HL-60/S4 treated with phorbol 12-myristate 13-acetate at 8.2 ng/mL for 4 days and 3 days (cell line): ENCODE measurements at regions not wholly inside any gene's neighbourhood (a gene's known extent, or its start where the extent isn't known, plus 50 kb on each side); places are given as distances from the start of the nearest gene placed in this dataset.

Source experiments
- in situ Hi-C: fragments of 300-500 bp; cut with MboI; formaldehyde crosslinking; loops from 2 replicates; pipeline ENCODE4 v1.15.0; 2022; ENCODE audit warnings: low sequenced_read_pairs

DNA sequence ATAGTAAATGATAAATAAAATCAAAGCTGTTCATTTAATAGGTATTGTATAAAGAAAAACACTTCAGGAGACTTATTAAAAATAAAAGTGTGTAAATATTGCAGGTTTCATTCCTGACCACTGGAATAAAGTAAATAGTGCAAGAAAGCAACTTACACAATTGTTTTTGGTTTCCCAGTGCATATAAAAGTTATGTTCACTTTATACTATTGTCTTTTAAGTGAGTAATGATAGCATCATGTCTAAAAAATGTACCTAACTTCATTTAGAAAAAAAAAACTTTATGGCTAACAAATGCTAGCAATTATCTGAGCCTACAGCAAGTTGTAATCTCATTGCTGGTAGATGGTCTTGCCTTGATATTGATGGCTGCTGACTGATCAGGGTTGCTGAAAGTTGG is 726.6 kb upstream of the POU3F2 start:
- in situ Hi-C loops, result no loop called here

DNA sequence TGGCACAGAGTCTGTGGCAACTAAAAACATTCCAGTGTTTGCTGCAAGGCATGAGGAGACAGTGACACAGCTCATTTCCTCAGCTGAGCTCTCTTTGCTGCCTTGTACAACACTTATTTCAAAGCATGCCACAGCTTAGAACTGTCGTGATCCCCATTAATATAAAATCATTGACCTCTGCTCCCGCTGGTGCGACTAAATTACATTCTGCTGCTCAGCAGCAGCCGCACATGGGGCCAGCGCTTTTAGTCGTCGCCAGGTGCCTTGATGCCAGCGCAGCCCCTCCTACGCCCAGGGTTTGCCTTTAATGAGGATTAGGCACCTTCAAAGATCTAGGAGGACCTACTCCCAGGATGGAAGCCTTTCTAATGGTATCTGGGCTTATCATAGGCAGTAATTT is 717.9 kb upstream of the POU3F2 start:
- in situ Hi-C loops, result no loop called here

DNA sequence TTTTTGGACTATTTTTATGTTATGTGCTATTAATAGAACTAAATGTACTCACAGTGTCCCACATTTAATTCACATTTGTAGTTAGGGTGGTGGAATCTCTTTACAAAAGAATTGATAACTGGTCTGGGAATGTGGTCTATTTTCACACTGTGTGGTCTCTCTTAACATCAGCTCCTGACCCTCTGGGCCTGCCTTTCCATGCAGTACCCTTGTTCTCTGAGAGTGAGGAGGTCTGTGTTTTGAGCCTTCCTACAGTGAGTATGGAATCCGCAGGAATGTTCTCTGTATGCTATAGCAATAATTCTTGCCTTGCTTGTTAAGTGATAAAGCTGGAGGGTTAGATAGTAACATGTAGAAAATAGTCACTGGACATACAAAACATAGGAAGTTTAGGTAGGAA is 717.3 kb upstream of the POU3F2 start:
- in situ Hi-C loops, result no loop called here

DNA sequence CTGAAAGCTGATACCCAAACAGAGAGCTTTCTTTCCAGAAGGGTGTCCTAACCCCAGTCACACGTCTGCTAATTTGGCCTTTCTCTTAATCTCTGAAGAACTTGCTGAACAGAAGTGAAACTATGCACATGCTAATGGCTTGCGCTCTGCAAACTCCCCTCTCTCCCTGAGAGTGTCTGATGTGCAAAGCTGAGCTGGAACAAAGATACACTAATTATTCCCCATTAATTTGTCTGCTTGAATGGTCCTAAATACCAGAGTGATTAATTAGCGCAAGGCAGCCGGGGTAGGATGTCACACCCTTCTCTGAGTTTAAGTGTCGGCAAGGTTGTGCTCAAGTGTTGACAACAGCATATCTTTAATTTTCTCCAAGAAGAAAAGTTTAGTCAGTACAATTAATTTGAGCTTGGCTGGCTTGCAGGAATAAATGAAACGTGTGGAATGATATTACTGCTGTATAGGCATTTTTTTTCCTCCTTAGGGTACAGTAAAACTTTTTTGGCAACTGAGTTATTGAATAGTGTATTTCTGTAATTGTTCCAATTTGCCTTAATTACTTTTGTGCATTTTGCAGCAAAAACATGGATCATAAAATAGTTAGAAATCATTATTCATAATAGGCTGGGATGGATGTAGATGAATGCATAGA is 715.9 kb upstream of the POU3F2 start:
- in situ Hi-C loops, result no loop called here

DNA sequence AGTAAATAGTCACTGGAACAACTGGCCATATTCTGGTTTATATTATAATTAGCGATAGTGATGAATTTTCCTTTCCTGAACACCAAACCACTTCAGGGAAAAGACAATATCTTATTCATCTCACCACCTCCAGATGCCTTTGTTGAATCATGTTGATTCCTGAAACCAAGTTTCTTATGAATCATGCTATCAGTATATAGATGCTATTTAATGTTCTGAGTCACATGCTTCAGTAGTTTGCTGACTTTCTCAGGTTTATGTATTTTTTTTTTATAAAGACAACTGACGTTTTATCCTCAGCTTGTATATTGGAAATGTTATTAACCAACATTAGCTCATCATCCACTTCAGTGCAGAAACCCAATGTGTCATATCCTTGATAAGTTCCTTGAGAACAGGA is 710.2 kb upstream of the POU3F2 start:
- in situ Hi-C loops, result no loop called here

DNA sequence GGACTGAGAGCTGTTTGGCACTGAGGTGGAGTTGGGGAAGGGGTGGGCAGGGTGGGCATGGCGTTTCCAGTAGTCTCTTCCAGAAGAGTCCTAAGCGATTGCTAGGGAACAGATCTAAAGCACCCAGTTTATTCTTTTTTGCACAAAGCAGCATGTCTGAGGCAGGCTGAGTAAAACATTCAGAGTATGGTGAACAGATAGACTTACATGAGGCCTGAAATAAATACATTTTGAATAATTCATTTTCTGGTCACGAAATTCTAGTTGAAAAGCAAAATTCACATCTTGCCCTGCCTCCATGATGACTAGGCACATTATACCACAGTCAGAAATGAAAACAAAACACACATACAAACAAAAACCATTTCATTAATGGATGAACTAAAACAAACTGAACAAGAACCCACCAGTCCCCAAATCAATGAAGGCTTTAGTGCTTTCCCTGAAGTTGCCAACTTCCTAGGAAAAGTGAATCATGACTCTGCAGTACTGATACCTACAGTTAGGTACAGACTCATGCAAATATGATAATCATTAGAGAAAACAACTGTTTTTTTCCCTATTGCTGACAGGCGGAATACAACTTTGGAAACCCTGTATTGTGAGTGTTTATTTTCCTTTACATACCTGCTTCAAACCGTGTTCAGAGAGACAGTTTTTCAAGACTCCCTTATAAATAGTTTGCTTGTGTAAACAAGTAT is 702.9 kb upstream of the POU3F2 start:
- in situ Hi-C loops, result no loop called here

DNA sequence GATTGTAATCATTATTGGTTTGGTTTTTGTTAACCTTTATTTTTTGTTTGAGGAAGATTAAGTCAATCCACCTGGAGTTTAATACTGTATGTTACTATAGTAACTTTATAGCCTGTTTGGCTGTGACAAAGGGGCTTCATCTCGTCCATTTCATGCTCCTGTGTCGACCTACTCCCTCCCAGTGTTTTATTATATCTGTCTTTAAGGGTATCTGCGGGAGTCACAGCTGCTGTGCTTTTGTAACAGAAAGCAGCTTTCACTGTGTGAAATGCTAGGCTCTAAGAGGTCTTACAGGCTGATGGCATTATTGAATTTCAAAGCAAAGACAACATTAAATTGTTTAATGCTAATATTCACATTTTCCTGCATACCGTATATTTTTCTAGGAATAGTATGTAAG is 698.0 kb upstream of the POU3F2 start:
- in situ Hi-C loops, result no loop called here

DNA sequence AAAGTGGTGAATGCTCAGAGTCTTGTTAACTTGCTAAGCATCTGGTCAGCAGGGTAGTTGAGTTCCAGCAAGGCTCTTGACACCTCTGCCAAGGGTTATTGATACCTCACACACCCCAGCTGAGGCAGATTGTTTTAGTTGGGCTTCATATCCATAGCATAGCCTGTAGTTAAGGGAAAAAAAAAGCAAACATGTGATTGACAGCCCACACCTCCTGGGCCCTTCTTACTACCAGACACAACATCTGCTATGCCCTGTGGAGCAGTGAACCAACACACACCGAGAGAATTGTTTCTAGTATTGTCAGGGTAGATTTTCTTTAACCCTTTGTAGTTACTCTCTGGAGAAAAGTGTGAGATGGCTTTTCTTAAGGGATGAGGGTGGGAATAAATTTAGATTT is 697.0 kb upstream of the POU3F2 start:
- in situ Hi-C loops, result no loop called here

DNA sequence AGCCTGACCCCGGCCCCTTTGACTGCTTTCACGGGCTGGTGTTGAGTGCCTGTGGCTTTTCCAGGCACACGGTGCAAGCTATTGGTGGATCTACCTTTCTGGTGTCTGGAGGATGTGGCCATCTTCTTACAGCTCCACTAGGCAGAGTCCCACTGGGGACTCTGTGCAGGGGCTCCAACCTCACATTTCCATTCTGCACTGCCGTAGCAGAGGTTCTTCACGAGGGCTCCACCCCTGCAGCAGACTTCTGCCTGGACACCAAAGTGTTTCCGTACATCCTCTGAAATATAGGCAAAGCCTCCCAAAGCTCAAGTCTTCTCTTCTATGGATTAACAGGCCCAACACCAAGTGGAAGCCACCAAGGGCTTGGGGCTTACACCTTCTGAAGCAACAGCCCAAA is 691.5 kb upstream of the POU3F2 start:
- in situ Hi-C loops, result no loop called here

DNA sequence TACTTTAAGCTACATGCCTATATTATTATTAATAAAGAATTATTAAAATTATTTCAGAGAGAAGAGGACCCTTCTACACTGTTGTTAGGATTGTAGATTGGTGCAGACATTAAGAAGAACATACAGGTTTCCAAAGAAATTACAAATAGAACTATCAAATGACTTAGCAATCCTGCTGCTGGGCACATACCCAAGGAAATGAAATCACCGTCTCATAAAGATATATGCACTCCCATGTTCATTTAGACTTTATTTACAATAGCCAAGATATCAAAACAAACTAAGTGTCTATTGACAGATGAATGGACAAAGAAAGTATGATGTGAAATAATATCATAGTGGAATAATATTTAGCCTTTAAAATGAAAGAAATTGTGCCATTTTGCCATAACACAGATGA is 687.7 kb upstream of the POU3F2 start:
- in situ Hi-C loops, result no loop called here

DNA sequence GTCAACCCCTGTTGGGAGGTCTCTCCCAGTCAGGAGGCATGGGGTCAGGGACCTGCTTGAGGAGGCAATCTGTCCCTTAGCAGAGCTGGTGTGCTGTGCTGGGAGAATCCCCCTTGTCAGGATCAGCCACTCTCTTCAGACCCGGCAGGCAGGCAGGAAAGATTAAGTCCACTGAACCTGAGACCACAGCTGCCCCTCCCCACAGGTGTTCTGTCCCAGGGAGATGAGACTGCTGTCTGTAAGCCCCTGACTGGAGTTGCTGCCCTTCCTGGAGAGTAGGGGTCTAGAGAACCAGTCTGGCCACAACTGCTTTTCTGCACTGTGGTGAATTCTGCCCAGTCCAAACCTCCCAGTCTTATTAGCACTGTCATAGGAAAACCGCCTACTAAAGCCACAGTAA is 677.8 kb upstream of the POU3F2 start:
- in situ Hi-C loops, result no loop called here

DNA sequence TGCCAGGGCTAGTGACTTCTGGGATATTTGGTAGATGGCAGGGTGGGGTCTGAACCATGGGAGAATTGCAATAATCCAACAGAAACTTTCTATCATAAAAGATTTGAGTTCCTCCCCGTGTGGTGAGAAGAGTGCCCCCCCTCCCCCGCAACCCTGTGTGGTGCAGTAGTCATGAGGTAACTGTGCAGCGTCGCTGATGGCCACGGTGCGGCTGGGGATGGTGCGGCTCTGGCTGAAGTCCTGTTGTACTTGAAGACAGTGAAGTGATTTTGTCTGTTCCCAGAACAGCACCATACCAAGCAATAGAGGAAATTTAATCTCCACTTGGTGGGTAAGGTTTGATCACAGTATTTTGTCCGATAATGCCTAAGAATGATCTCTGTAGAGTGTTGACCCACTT is 654.8 kb upstream of the POU3F2 start:
- in situ Hi-C loops, result no loop called here

DNA sequence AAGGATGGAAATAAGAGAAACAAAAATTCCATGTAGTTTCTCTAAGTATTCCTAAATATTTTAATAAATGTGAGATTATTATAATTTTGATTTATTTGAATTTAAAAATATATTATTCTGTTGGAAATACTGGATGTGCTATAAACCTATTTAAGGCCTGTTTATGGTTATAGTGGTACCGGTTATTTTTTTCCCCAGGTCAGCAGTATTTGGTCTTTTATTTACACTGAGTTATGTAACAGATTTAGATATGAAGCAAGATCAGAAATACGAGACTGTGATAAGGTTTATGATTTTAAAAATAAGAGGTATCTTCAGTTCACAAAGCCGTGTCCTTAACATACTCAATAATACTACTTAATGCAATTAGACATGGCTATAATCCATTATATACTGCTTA is 634.3 kb upstream of the POU3F2 start:
- in situ Hi-C loops, result no loop called here

DNA sequence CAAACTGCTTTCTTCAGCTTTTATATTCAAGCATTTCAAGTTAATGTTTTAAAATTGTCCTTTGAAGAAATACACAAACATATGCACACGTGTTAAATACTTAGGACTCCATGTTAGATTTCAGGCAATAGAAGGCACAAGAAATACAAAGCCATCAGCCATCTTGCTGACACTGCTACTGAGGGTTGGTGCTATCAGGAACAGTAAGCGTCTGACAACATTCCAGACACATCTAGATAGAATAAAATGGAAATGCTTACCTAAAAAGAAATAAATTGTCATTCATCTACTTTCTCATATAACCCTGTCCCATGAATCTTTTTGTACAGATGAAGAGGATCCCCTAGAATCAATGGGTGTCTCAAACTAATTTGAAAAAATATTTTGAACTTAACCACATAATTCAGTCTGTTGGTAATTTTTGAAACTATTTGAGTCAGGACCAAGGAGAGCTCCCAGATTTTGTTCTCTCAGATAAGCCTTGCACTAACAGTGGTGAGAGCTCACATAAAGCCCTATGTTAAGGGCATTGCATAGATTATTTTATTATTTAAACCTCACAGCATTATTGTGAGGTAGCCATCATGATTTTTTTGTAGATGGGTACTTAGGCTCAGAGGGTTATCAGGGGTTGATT is 631.1 kb upstream of the POU3F2 start:
- in situ Hi-C loops, result no loop called here

DNA sequence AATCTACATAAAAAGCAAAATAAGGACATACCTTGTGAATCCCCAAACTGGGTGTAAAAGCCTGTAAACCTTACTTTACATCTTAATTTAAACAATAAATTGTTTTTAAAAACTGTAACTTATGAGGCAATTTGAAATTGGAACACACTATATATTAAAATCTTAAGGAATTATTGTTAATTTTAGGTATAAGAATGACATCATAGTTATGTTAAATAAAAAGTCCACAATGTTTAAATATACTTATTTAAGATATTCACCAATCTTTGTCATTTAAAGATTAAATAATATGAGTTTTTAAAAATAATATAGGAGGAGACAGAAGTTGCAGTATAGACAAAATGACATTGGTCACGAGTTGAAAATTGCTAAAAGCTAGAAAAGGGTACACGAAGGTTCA is 621.9 kb upstream of the POU3F2 start:
- in situ Hi-C loops, result no loop called here

DNA sequence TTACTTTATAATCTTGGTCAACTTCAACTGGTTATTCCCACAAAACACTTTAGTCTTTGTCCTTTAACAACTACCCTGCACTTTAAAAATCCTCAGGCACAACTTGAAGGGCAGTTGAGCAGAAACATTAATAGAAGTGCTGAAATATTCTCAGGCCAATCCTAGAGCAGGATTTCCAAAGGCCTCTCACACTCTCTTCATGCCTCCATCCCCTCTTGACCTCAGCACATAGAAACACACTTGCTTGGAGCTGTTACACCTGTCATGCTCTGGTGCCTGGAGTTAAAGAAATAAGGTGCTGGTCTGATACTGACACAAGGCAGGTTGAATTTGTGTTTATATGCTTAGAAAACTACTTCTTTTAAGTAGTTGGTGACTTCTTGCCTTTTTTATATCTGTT is 618.8 kb upstream of the POU3F2 start:
- in situ Hi-C loops, result no loop called here

DNA sequence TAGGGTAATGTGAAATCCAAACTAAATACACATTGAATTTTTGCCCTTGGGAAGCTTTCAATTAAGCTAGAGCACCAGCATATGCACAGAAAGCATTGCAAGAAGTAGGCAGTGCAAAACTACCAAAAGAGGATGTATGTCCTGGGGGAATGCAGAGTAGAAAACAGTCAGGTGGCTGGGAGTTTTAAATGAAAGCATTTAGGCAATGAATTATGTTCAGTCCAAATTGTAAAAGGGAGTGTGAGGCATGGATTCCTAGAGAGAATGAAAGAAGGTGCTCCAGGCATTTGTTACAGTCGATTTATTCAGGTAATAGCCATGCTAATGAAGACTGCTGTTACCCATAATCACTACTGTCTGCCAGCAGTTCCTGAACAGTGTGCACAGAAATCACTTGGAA is 604.1 kb upstream of the POU3F2 start:
- in situ Hi-C loops, result no loop called here

DNA sequence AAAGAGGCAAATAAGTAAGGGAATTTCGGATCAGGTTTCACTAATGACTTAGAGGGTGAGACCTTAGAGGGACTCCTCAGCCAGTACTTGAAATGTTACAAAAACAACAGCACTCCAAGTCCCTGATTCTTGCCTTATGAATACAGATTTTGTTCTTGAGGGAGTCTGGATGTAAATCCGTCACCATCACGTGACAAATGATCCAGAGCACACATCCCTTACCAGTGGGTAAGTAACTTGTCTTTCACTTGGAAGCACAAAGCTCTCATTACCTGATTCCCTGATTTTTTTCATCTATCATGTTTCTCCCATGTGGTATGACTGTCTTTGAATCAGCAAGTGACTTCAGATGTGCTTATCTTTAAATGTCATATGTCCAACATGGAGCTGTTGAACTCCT is 595.3 kb upstream of the POU3F2 start:
- in situ Hi-C loops, result no loop called here

DNA sequence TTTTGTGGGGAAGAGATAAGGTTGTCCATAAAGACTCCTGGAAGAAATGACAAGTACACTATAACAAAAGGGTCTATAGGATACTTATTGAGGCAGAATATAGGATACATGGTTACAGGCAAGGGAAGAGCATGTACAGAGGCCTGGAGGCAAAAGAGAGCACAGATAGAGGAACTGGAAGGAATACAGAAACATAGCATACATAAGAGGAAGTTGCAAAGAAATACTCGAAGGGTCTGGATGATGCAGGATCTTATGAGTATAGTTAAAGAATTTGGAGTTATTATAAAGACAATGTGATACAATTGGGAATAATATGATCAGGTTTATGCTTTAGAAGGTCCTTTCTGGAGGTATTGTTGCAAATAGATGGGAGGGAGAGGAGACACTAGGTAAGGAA is 592.7 kb upstream of the POU3F2 start:
- in situ Hi-C loops, result no loop called here

DNA sequence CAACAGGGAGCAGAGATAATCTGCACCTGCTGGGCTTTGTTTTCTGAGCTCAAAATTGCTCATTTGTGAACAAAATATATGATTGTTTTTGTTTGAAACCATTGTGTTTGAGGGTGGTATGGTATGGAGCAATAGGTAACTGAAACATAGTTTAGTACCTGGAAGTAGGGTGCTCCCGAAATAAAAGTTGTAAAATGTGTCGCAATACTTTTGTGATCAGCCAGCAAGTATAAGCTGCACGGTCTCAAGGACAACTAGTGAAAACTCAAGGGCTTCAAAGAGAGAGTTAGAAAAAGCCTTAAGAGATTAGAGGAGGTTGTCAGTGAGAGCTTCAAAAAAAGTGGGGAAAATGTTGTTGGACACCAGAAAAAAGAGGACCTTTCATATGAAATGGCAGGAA is 579.8 kb upstream of the POU3F2 start:
- in situ Hi-C loops, result no loop called here

DNA sequence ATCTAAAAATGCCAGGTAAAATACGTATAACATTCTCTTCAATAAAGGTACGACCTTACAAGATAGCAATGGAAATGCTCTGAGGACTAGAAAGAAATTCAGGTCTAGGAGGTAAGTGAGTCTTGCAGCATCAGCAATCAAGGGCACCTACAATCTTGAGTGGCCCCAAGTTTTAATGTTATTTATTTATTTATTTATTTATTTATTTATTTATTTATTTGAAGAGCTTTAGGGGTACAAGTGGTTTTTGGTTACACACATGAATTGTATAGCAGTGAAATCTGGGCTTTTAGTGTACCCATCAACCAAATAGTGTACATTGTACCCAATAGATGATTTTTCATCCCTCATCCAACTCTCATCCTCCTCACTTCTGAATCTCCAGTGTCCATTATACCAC is 574.0 kb upstream of the POU3F2 start:
- in situ Hi-C loops, result no loop called here

DNA sequence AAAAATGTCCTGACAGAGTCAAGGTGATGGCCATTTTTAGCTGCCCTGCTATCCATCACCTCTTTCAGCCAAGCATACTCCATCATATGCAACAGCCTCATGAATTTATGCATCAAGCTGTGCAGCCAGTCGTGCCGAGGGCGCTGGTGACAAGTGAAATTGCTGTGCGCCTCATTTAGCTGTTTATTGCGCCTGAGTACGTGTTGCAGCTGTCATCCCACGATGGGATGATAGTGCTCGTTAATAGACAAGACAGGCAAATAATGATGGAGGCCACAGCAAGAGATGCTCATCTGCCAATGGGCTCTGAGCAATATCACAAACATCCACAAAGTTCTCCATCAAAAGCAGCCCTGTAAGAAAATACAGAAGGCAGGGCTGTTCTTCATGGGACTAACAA is 562.3 kb upstream of the POU3F2 start:
- in situ Hi-C loops, result no loop called here

DNA sequence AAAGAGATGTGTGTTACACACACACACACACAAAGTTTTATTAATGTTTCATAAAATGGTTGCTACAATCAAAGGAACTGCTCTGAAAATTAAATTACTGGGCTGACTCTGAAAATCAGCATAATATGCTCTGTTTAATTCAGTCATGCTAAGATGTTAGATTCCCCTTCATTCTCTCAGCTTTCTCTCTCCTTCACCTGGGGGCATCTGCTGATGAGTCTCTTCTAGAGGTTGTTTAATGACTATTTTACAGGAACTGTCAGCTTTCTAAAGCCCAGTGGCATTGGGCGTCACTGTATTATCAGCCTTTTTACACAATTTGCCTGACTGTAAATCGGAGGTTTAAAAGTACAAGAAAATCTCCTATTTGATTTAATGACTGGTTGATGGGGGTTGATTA is 559.7 kb upstream of the POU3F2 start:
- in situ Hi-C loops, result no loop called here
